Frontal cortex (tissue), 3 donors: ENCODE measurements at regions not wholly inside any gene's neighbourhood (a gene's known extent, or its start where the extent isn't known, plus 50 kb on each side); places are given as distances from the start of the nearest gene placed in this dataset.

Experiments
- DNase-seq, 2 donors: peaks; one replicate each; pipeline ENCODE4 v3.0.0; 2012; ENCODE audit warnings: low spot score in 2 of 2
- FAIRE-seq: peaks from 2 replicates; lab custom pipeline; 2012; peaks lifted over from hg19 to GRCh38; lab: Jason Lieb, UNC
- donor health status: control.
- donor health status: control.
- donor health status: control.

GRCh38 chr16:80062361-80063030 lies 462.0 kb upstream of the MAF start:
- DNase-seq (no peak), FAIRE-seq (no peak)

- no peak for FAIRE-seq
- DNase-seq, result no peak
Measured at GRCh38 chr16:80060470-80060869, 459.9 kb upstream of the MAF start.

GRCh38 chr16:80059836-80060235 lies 459.3 kb upstream of the MAF start:
- no peak for FAIRE-seq

GRCh38 chr16:80058214-80058613 lies 457.7 kb upstream of the MAF start:
- FAIRE-seq (no peak), DNase-seq (no peak)

More at GRCh38 chr16:80059836-80060235, 459.3 kb upstream of the MAF start:
- DNase-seq, result no peak

- DNase-seq (no peak), FAIRE-seq (no peak)
Measured at GRCh38 chr16:80056324-80056723, 455.8 kb upstream of the MAF start.

GRCh38 chr16:80055831-80056230 lies 455.3 kb upstream of the MAF start:
- FAIRE-seq (no peak), DNase-seq (no peak)

GRCh38 chr16:80054647-80055046 lies 454.1 kb upstream of the MAF start:
- DNase-seq, result no peak
- FAIRE-seq, result no peak

- DNase-seq (no peak), FAIRE-seq (no peak)
Measured at GRCh38 chr16:80051040-80051439, 450.5 kb upstream of the MAF start.

- DNase-seq (no peak), FAIRE-seq (no peak)
Measured at GRCh38 chr16:80048250-80048649, 447.7 kb upstream of the MAF start.

- no peak for FAIRE-seq
Measured at GRCh38 chr16:80047842-80048241, 447.3 kb upstream of the MAF start.

GRCh38 chr16:80046848-80047247 lies 446.3 kb upstream of the MAF start:
- FAIRE-seq (no peak), DNase-seq (no peak)

More at GRCh38 chr16:80047842-80048241, 447.3 kb upstream of the MAF start:
- DNase-seq, result no peak

- FAIRE-seq (no peak), DNase-seq (no peak)
Measured at GRCh38 chr16:80046261-80046660, 445.7 kb upstream of the MAF start.

GRCh38 chr16:80045861-80046260 lies 445.3 kb upstream of the MAF start:
- no peak for FAIRE-seq

GRCh38 chr16:80041410-80041809 lies 440.9 kb upstream of the MAF start:
- FAIRE-seq, result no peak
- no peak for DNase-seq

More at GRCh38 chr16:80045861-80046260, 445.3 kb upstream of the MAF start:
- no peak for DNase-seq

- DNase-seq (no peak), FAIRE-seq (no peak)
Measured at GRCh38 chr16:80040814-80041213, 440.3 kb upstream of the MAF start.

- FAIRE-seq (no peak), DNase-seq (no peak)
Measured at GRCh38 chr16:80040413-80040812, 439.9 kb upstream of the MAF start.

GRCh38 chr16:80039777-80040176 lies 439.2 kb upstream of the MAF start:
- FAIRE-seq (no peak), DNase-seq (no peak)

GRCh38 chr16:80038566-80038965 lies 438.0 kb upstream of the MAF start:
- no peak for FAIRE-seq
- no peak for DNase-seq

GRCh38 chr16:80034948-80035663 lies 434.6 kb upstream of the MAF start:
- FAIRE-seq (no peak), DNase-seq (no peak)

GRCh38 chr16:80034469-80034826 lies 433.9 kb upstream of the MAF start:
- DNase-seq, result no peak
- no peak for FAIRE-seq

- DNase-seq (no peak), FAIRE-seq (no peak)
Measured at GRCh38 chr16:80033783-80034468, 433.4 kb upstream of the MAF start.
